ENCODE measurements at regions not wholly inside any gene's neighbourhood (a gene's known extent, or its start where the extent isn't known, plus 50 kb on each side); places are given as distances from the start of the nearest gene placed in this dataset.
"Not testable (repeated sequence)": the region's sequence is repeated elsewhere in the genome, so short reads cannot be mapped to it uniquely, and the experiment has no call there.

- Histone ChIP-seq H3K27me3 (ENCODE audit: insufficient read depth, low read length, poor library complexity, severe bottlenecking) (no peaks in the 10 kb centered on the region), H3K9me3 (ENCODE audit: insufficient read depth, low read depth, low read length) (peaks cover 4% of the 10 kb centered on the region; the same call in 1 of the 2 replicates), H2AFZ (ENCODE audit: low read length) (no peak overlapping the region), H3K4me2 (ENCODE audit: low read depth, low read length, poor library complexity, severe bottlenecking) (no peak overlapping the region), H3K4me3 (ENCODE audit: low read length, poor library complexity, severe bottlenecking) (no peak overlapping the region), H3K36me3 (ENCODE audit: insufficient read depth, low read length) (no peaks in the 10 kb centered on the region), H4K20me1 (ENCODE audit: insufficient read depth, low read length, poor library complexity, severe bottlenecking) (no peaks in the 10 kb centered on the region), H3K9me2 (replicated peaks; ENCODE audit: low read depth, low read length) (no peaks in the 10 kb centered on the region), H3K79me2 (ENCODE audit: insufficient read depth, low read length) (no peaks in the 10 kb centered on the region), H3F3A (ENCODE audit: low read depth) (no peaks in the 10 kb centered on the region), H3K4me1 (ENCODE audit: insufficient read depth, low read length, poor library complexity, severe bottlenecking) (no peaks in the 10 kb centered on the region), H3K9ac (ENCODE audit: low read depth, low read length, poor library complexity, severe bottlenecking) (no peak overlapping the region)
- TF ChIP-seq CTCF (conservative IDR thresholded peaks at IDR 0.05; ENCODE audit: low read length), result no peak
- TF ChIP-seq EZH2phosphoT487 (IDR thresholded peaks at IDR 0.05; ENCODE audit: borderline replicate concordance), result no peak
Observed at GRCh38 chr2:54049365-54049764, 66.0 kb upstream of the ACYP2 start.

GRCh38 chr2:54048896-54049295, 66.5 kb upstream of the ACYP2 start:
- not testable (repeated sequence) for H3K4me3 ChIP-seq (ENCODE audit: low read length, poor library complexity, severe bottlenecking)

GRCh38 chr2:54048117-54048785, 67.2 kb upstream of the ACYP2 start:
- H3K79me2 ChIP-seq (ENCODE audit: insufficient read depth, low read length), result no peaks in the 10 kb centered on the region
- no peaks in the 10 kb centered on the region for H3K36me3 ChIP-seq (ENCODE audit: insufficient read depth, low read length)
- no peaks in the 10 kb centered on the region for H3K27me3 ChIP-seq (ENCODE audit: insufficient read depth, low read length, poor library complexity, severe bottlenecking)
- no peak overlapping the region for H3K9ac ChIP-seq (ENCODE audit: low read depth, low read length, poor library complexity, severe bottlenecking)
- no peaks in the 10 kb centered on the region for H3K9me2 ChIP-seq (replicated peaks; ENCODE audit: low read depth, low read length)
- no peaks in the 10 kb centered on the region for H3K4me1 ChIP-seq (ENCODE audit: insufficient read depth, low read length, poor library complexity, severe bottlenecking)
- H4K20me1 ChIP-seq (ENCODE audit: insufficient read depth, low read length, poor library complexity, severe bottlenecking), result no peaks in the 10 kb centered on the region
- H3K9me3 ChIP-seq (ENCODE audit: insufficient read depth, low read depth, low read length), result peaks cover 4% of the 10 kb centered on the region; the same call in 1 of the 2 replicates
- H3K4me2 ChIP-seq (ENCODE audit: low read depth, low read length, poor library complexity, severe bottlenecking), result no peak overlapping the region
- TF ChIP-seq EZH2phosphoT487 (IDR thresholded peaks at IDR 0.05; ENCODE audit: borderline replicate concordance), result no peak
- peak; percentile 28; the same call in 1 of the 2 replicates for TF ChIP-seq CTCF (conservative IDR thresholded peaks at IDR 0.05; ENCODE audit: low read length)
- no peak overlapping the region for H3K4me3 ChIP-seq (ENCODE audit: low read length, poor library complexity, severe bottlenecking)
- H2AFZ ChIP-seq (ENCODE audit: low read length), result no peak overlapping the region
- H3F3A ChIP-seq (ENCODE audit: low read depth), result no peaks in the 10 kb centered on the region

More at GRCh38 chr2:54048896-54049295, 66.5 kb upstream of the ACYP2 start:
- not testable (repeated sequence) for H3F3A ChIP-seq (ENCODE audit: low read depth); H3K79me2 ChIP-seq (ENCODE audit: insufficient read depth, low read length); H3K4me2 ChIP-seq (ENCODE audit: low read depth, low read length, poor library complexity, severe bottlenecking); H3K9ac ChIP-seq (ENCODE audit: low read depth, low read length, poor library complexity, severe bottlenecking); H4K20me1 ChIP-seq (ENCODE audit: insufficient read depth, low read length, poor library complexity, severe bottlenecking); H3K4me1 ChIP-seq (ENCODE audit: insufficient read depth, low read length, poor library complexity, severe bottlenecking); H3K27me3 ChIP-seq (ENCODE audit: insufficient read depth, low read length, poor library complexity, severe bottlenecking); H3K9me2 ChIP-seq (replicated peaks; ENCODE audit: low read depth, low read length); H3K9me3 ChIP-seq (ENCODE audit: insufficient read depth, low read depth, low read length); H3K36me3 ChIP-seq (ENCODE audit: insufficient read depth, low read length); H2AFZ ChIP-seq (ENCODE audit: low read length)

- Histone ChIP-seq H3K4me2 (ENCODE audit: low read depth, low read length, poor library complexity, severe bottlenecking) (no peak overlapping the region), H3K9ac (ENCODE audit: low read depth, low read length, poor library complexity, severe bottlenecking) (no peak overlapping the region), H3K79me2 (ENCODE audit: insufficient read depth, low read length) (no peaks in the 10 kb centered on the region), H3K9me3 (ENCODE audit: insufficient read depth, low read depth, low read length) (peaks cover 4% of the 10 kb centered on the region; the same call in 1 of the 2 replicates), H3K4me3 (ENCODE audit: low read length, poor library complexity, severe bottlenecking) (no peak overlapping the region), H4K20me1 (ENCODE audit: insufficient read depth, low read length, poor library complexity, severe bottlenecking) (no peaks in the 10 kb centered on the region), H3K9me2 (replicated peaks; ENCODE audit: low read depth, low read length) (no peaks in the 10 kb centered on the region), H3K4me1 (ENCODE audit: insufficient read depth, low read length, poor library complexity, severe bottlenecking) (no peaks in the 10 kb centered on the region), H2AFZ (ENCODE audit: low read length) (no peak overlapping the region), H3F3A (ENCODE audit: low read depth) (no peaks in the 10 kb centered on the region), H3K27me3 (ENCODE audit: insufficient read depth, low read length, poor library complexity, severe bottlenecking) (no peaks in the 10 kb centered on the region), H3K36me3 (ENCODE audit: insufficient read depth, low read length) (no peaks in the 10 kb centered on the region)
- TF ChIP-seq EZH2phosphoT487 (IDR thresholded peaks at IDR 0.05; ENCODE audit: borderline replicate concordance) (no peak), CTCF (conservative IDR thresholded peaks at IDR 0.05; ENCODE audit: low read length) (no peak)
Observed at GRCh38 chr2:54047658-54048057, 67.8 kb upstream of the ACYP2 start.

Measured in Loucy (cell line).